ENCODE measurements at regions not wholly inside any gene's neighbourhood (a gene's known extent, or its start where the extent isn't known, plus 50 kb on each side); places are given as distances from the start of the nearest gene placed in this dataset.

GRCh38 chr2:172229125-172229524 is 126.4 kb upstream of the DLX2 start:
- TF ChIP-seq CTCF (IDR thresholded peaks at IDR 0.05; ENCODE audit: low read length), result no peak
- TF ChIP-seq EZH2 (IDR thresholded peaks at IDR 0.05; ENCODE audit: borderline replicate concordance, low read length), result no peak

All from OCI-LY1 (cell line).